ENCODE measurements at regions not wholly inside any gene's neighbourhood (a gene's known extent, or its start where the extent isn't known, plus 50 kb on each side); places are given as distances from the start of the nearest gene placed in this dataset.

- no peak for FAIRE-seq
Measured at GRCh38 chr4:106507440-106507839, 138.9 kb upstream of the GIMD1 start.

DNA sequence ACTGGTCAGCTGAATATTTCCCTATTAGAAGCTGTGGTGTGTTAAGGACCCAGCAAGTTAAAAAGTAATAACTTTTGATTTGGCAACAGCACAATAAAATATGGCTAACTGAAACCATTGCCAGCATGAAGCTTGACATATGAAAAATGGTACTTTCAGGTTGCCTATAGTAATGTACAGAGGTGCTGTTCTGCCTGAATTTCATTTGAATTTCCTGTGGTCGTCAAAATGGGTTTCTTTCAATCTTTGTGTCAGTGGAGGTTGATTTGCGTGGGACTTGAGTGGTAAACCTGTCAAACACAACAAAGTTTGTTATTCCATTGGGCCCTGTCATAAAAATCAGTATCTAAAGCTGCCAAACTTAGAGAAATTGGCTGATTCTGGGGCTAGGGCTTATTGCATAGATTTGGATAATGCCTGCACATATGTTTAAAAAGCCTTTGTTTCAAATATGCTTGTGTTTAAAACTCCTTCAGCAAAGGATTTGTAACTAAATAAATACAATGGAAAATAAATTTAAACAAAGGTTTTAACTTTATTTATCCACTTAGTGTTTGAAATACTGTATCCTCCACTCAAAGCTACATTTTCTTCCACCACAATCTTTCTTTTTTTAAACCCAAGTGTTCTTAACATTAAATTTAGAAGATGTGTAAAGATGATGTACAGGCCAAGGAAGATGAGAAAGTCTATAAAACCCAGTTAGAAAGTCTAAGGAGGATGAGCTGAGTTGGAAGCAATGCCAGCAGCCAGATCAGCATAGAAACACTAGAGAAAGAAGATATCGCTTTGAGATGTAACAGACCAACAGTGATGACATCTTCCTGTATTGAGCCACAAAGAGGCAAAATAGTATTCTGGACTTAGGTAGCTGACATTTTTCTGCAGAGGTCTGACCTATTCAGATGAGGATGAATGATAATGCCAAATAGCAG is 134.8 kb upstream of the GIMD1 start:
- FAIRE-seq = no peak

DNA sequence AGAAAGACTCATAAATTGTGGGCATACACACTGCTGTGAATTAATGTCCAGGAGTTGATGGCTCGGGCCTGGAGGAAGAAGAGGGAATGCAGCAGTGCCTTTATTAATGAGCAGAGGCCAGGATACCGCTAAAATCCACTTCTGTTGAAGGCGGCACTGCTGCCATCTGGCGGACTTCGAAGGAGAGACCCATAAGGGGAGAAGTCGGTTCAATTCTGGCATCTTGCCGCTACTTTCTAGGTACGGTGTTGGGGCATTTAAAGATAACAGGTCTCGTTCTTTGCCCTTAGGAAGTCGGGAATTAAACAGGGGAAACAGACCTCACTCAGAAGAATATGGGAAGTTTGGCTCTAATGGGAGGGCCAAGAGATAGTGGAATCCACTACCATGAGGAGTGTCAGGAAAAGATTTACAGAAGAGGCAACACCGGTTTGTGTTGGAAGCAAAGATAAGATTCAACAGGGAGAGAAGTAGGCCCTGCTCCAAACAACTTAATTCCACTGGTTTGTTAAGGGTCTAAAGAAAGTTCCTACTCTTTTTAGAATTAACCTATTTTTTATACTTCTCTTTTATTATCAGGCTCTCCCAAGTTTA is 133.6 kb upstream of the GIMD1 start:
- no peak for FAIRE-seq

DNA sequence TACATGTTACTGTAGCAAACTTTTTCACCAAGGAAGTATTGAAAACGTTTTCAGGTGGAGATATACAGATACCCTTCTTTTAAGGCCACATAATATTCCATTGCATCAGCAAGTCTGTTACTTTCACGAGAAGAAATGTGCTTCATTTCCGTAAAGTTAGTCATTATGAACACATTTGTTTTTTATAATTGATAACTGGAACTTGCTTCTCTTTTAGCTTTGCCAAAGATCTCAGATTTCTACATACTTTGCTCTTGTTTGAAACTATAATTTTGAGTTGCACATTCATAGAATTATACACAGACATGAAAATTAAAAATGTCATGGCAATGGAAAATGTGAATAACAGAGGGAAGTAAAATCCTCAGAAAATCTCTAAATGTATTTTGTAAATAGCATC is 128.7 kb upstream of the GIMD1 start:
- no peak for FAIRE-seq

GRCh38 chr4:106496061-106496460 is 127.5 kb upstream of the GIMD1 start:
- FAIRE-seq = no peak

GRCh38 chr4:106495476-106495875 is 126.9 kb upstream of the GIMD1 start:
- no peak for FAIRE-seq

GRCh38 chr4:106494066-106494465 is 125.5 kb upstream of the GIMD1 start:
- FAIRE-seq = no peak

- FAIRE-seq = no peak
Measured at GRCh38 chr4:106493086-106493485, 124.5 kb upstream of the GIMD1 start.

DNA sequence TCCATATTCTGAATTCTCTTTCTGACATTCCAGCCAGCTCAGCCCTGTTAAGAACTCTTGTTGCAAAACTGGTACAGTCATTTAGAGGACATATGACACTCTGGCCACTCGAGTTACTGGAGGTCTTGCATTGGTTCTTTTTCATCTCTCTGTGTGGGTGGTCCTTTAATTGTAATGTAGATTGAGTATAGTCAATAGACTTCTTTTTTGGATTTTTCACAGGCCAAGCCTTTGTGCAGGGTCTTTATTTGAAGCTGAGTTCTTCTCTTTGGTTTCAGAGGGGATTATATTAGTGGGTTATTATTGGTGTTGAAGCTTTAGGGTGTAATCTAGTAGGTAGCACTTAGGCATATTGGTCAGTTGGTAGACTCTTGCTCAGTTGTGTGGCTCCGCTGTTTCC is 118.0 kb upstream of the GIMD1 start:
- no peak for FAIRE-seq

GRCh38 chr4:106481801-106482200 is 113.2 kb upstream of the GIMD1 start:
- FAIRE-seq = no peak

DNA sequence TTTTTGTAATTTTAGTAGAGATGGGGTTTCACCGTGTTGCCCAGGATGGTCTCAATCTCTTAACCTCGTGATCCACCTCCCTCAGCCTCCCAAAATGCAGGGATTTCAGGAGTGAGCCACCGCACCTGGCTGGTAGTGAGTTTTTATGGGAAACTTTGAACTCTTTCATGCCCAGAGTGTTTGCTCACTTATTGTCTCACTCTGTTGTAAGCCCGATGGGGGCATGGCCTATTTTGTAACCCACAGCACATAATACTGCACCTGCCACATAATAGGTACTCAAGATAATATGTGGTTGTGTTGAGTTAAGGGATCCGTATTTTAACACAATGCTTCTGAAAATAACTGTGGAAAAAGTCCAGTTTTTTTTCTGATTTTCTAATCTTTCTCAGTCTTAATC is 109.6 kb upstream of the GIMD1 start:
- FAIRE-seq = no peak

GRCh38 chr4:106476741-106477140 is 108.2 kb upstream of the GIMD1 start:
- no peak for FAIRE-seq

DNA sequence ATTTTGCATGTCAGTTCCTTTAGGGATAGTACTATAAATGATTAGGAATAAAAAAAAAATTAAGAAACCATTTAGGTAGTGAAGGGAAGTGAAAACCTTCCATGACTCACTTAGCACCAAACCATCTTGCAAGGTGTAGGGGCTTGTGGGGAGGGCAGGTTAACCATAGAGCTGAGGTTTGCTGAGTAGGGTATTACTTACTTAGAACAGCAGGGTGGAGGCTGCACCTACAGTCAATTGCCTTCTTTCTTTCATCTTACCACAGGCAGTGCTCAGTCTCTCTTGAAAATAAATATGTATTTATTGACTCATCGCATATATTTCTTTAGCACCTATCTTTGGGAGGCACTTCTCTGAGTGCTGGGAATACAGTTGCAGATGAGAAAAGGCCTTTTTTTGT is 104.9 kb upstream of the GIMD1 start:
- no peak for FAIRE-seq

GRCh38 chr4:106471151-106471550 is 102.6 kb upstream of the GIMD1 start:
- no peak for FAIRE-seq

DNA sequence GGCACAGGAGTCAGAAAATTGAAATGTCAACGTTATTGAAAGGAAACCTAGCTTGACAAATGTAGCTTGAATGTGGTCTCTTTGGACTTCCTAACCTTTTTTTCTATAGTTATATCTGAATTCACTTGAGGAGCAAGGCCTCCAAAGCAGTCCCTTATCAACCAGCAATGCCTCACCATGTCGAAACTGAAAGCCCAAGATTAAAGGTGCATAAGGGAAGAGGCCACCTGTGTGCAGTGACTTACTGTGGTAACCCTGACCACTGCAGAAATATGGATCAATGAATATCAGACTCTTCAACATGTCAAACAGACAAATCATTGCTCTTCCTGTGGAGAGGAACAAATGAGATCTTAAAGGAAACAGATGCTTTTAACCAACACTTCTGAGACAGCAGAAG is 95.0 kb upstream of the GIMD1 start:
- no peak for FAIRE-seq

- no peak for FAIRE-seq
Measured at GRCh38 chr4:106454581-106454980, 86.0 kb upstream of the GIMD1 start.

- no peak for FAIRE-seq
Measured at GRCh38 chr4:106454021-106454420, 85.4 kb upstream of the GIMD1 start.

GRCh38 chr4:106451091-106451490 is 82.5 kb upstream of the GIMD1 start:
- no peak for FAIRE-seq

- no peak for FAIRE-seq
Measured at GRCh38 chr4:106450249-106450648, 81.7 kb upstream of the GIMD1 start.

- no peak for FAIRE-seq
Measured at GRCh38 chr4:106444557-106444956, 76.0 kb upstream of the GIMD1 start.

DNA sequence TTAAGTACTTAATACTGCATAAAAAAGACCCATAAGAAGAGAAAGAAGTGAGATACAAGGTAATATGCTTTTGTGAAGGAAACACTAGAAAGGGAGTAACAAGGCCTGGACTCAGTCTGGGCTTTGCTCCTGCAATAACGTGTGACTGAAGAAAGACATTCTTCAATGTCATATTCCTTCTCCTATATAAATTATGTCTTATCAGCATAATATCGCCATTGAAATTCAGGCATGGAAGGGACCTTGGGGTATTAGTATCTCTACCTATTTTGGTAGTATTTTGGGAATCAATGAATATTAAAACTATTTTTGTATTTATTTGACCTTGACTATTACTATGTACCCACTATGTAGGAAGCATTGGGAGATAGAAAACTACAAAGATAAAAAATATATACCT is 62.2 kb upstream of the GIMD1 start:
- FAIRE-seq = no peak

DNA sequence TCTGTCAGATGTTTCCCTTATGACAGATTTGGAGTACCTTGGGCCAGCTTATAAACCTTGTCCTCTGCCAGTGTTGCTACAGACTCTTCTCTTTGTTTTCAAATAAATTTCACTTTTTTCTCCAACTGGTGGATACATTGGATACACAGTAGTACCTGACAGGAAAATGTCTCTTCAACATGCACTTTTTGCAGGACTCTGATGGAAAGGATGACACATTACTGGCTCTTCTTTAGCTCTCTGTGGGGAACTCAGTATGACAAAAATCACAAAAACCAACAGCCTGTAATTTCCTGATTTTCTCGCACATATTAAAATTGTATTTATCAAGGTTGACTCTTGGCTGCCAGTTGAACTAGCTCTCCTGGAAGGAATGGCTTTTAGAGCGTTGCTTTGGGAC is 61.3 kb upstream of the GIMD1 start:
- FAIRE-seq = no peak

GRCh38 chr4:106426069-106426468 is 57.5 kb upstream of the GIMD1 start:
- no peak for FAIRE-seq

DNA sequence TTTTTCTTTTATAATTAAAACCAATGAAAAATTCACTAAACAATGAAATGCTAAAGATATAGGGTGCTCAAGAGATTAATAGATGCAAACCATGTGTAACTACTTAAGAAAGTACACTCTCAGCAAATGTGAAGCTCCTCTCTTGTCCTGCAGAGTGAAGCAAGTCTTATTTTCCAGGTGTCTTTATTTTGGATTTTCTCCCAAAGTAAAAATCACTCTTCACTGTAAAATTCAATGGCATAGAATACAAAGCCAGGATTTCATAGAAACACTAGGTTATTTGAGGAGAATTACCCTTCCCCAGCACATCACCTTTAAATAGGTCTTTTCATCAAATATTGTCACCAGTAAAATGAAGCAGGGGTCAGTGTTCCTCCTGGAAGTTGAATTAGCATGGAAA is 57.0 kb upstream of the GIMD1 start:
- FAIRE-seq = no peak

GRCh38 chr4:106424426-106424825 is 55.8 kb upstream of the GIMD1 start:
- FAIRE-seq = no peak

Data from endometrium (tissue), 2 donors.